IPS-18a (cell line): ENCODE measurements at regions not wholly inside any gene's neighbourhood (a gene's known extent, or its start where the extent isn't known, plus 50 kb on each side); places are given as distances from the start of the nearest gene placed in this dataset.

ENCODE experiments used
- H3K27ac ChIP-seq: one replicate; pipeline ENCODE4 v1.5.1; 2013; ENCODE audit warnings: low read length
- H3K27me3 ChIP-seq: one replicate; pipeline ENCODE4 v1.6.1; 2013; ENCODE audit warnings: mild to moderate bottlenecking, low read length; ENCODE audit not compliant: control insufficient read depth, insufficient read depth
- H3K36me3 ChIP-seq: one replicate; pipeline ENCODE4 v1.6.1; 2013; ENCODE audit warnings: low read depth, low read length; ENCODE audit not compliant: control insufficient read depth
- H3K4me1 ChIP-seq: one replicate; pipeline ENCODE4 v1.6.1; 2013; ENCODE audit warnings: low read depth, low read length; ENCODE audit not compliant: control insufficient read depth
- H3K4me3 ChIP-seq: one replicate; pipeline ENCODE4 v1.5.1; 2013; ENCODE audit warnings: low read length
- H3K9ac ChIP-seq: one replicate; pipeline ENCODE4 v1.6.1; 2013; ENCODE audit warnings: mild to moderate bottlenecking, low read length, moderate library complexity
- H3K9me3 ChIP-seq: one replicate; pipeline ENCODE4 v1.6.1; 2013; ENCODE audit warnings: low read depth, low read length; ENCODE audit not compliant: control insufficient read depth

DNA sequence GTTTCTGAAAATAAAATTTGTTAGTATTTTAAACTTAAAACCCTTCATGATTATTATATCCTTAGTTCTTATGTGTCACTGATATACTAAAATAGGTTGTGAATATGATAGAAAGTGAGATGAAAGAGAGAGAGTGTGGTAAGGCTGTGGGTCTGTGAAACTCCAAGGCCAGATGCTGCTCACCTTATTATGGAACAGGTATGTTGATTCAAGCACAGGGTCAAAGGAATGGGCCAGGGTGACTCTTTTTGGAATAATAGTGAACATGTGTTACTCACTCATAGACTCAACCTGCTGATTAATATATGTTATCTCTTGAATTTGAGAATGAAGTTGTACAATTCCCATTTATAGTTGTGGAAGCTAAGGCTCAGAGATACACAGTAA lies 70.7 kb upstream of the FN1 start:
- Histone ChIP-seq H3K9ac (no peak overlapping the region), H3K27me3 (no peaks in the 10 kb centered on the region), H3K4me1 (no peaks in the 10 kb centered on the region), H3K4me3 (no peak overlapping the region), H3K9me3 (no peaks in the 10 kb centered on the region), H3K27ac (no peak overlapping the region), H3K36me3 (no peaks in the 10 kb centered on the region)

GRCh38 chr2:215505044-215505786 lies 69.3 kb upstream of the FN1 start:
- H3K4me1 ChIP-seq, result no peaks in the 10 kb centered on the region
- H3K9me3 ChIP-seq, result no peaks in the 10 kb centered on the region
- no peaks in the 10 kb centered on the region for H3K27me3 ChIP-seq
- H3K27ac ChIP-seq, result no peak overlapping the region
- H3K9ac ChIP-seq, result no peak overlapping the region
- no peak overlapping the region for H3K4me3 ChIP-seq
- H3K36me3 ChIP-seq, result no peaks in the 10 kb centered on the region

DNA sequence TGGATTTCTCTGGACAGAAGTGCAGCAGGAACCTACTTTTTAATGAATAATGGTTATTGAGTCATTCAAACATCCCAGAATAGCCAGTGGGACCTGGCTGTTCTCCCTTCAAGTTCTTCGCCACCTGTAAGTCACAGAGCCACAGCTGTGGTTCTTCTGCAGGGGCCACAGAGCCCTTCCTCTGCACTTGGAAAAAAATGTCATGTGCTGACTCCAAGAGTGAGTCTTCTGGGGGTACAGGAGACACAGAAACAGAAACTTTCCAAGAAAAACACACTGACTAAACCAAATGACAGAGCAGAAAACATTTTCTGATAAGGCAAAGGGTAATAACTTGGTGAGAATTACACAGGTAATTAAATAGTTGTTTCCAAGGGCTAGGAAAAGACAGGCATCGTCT lies 68.7 kb upstream of the FN1 start:
- H3K9me3 ChIP-seq, result no peaks in the 10 kb centered on the region
- no peak overlapping the region for H3K4me3 ChIP-seq
- H3K27me3 ChIP-seq, result no peaks in the 10 kb centered on the region
- H3K36me3 ChIP-seq, result no peaks in the 10 kb centered on the region
- H3K27ac ChIP-seq, result no peak overlapping the region
- no peaks in the 10 kb centered on the region for H3K4me1 ChIP-seq
- H3K9ac ChIP-seq, result no peak overlapping the region

DNA sequence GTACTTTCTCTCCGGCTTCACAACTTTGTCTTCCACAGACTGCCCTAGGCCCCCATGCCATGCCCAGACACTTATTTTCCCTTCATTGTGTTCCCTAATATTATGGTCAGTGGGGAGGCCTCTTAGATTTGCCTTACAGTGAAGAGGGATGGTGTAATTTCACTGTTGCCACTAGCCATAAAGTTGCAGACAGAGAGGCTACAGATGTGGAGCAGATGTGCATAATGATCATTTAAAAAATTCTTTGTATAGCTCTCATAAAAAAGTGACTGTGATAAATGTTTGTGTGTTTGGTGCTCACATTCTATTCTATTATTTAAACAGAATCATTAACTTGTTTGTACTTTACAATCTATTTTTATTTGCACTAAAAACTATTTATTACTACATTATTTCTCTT lies 67.5 kb upstream of the FN1 start:
- no peaks in the 10 kb centered on the region for H3K9me3 ChIP-seq
- no peaks in the 10 kb centered on the region for H3K36me3 ChIP-seq
- no peak overlapping the region for H3K4me3 ChIP-seq
- no peak overlapping the region for H3K9ac ChIP-seq
- no peak overlapping the region for H3K27ac ChIP-seq
- H3K27me3 ChIP-seq, result no peaks in the 10 kb centered on the region
- no peaks in the 10 kb centered on the region for H3K4me1 ChIP-seq

GRCh38 chr2:215500466-215500865 lies 64.6 kb upstream of the FN1 start:
- Histone ChIP-seq H3K36me3 (no peaks in the 10 kb centered on the region), H3K4me1 (no peaks in the 10 kb centered on the region), H3K4me3 (no peak overlapping the region), H3K27me3 (no peaks in the 10 kb centered on the region), H3K9me3 (no peaks in the 10 kb centered on the region), H3K27ac (no peak overlapping the region), H3K9ac (no peak overlapping the region)

DNA sequence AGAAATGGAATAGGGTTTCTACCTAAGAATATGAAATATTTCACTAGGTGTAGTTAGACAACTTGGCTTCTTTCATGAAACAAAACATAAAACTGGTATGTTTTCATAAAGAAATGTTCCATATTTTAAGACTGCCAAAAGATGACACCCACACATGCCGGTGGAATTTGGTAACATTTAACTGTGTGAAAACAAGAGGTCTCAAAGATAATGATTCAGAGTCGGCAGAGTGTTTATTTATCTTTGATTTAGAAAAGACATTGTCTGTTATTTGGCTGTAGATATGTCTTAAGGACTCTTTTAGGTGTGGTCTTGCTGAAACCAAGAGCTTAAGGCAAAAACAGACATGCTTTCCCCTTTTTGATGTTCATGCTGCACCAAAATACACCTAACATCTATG lies 63.5 kb upstream of the FN1 start:
- Histone ChIP-seq H3K4me3 (no peak overlapping the region), H3K9ac (no peak overlapping the region), H3K4me1 (no peaks in the 10 kb centered on the region), H3K27me3 (no peaks in the 10 kb centered on the region), H3K9me3 (no peaks in the 10 kb centered on the region), H3K36me3 (no peaks in the 10 kb centered on the region), H3K27ac (no peak overlapping the region)

DNA sequence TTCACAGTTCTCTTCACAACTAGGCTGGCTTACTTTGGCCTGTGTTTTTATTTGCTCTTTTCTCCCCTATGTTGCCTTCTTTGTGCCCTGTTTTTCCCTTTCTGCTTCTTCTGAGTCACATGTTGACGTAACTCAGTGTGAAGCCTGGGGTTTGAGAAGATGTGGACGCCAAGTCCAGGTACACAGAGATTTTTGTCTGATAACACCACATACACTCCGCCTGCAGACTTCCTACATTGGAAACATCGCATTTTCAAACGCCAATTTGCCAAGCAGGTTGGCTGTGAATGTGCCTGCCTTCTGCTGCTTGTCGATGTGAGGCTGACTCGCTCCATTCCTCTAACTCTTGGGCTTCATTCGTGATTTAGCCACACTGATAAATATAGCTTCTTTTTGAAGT lies 62.6 kb upstream of the FN1 start:
- H3K27ac ChIP-seq, result no peak overlapping the region
- H3K9ac ChIP-seq, result no peak overlapping the region
- H3K4me3 ChIP-seq, result no peak overlapping the region
- H3K4me1 ChIP-seq, result no peaks in the 10 kb centered on the region
- H3K27me3 ChIP-seq, result no peaks in the 10 kb centered on the region
- no peaks in the 10 kb centered on the region for H3K36me3 ChIP-seq
- no peaks in the 10 kb centered on the region for H3K9me3 ChIP-seq

DNA sequence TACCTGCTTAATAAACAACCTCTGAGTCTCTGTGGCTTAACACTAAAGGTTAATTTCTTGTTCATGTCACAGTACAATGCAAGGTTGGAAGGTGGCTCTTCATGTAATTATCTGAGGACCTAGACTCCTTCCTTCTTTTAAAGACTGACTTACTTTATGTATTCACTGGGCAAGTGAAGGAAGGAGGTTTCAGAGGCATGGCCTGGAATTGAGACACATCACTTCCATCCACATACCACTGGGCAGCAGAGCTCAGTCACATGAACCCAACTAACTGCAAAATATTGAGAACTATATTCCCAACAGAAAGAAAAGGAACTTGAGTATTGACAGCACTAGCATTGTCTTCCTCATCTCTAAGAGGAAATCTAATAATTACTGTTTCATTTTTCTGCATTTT lies 57.5 kb upstream of the FN1 start:
- Histone ChIP-seq H3K9me3 (no peaks in the 10 kb centered on the region), H3K27ac (no peak overlapping the region), H3K4me1 (no peaks in the 10 kb centered on the region), H3K9ac (no peak overlapping the region), H3K4me3 (no peak overlapping the region), H3K27me3 (no peaks in the 10 kb centered on the region), H3K36me3 (no peaks in the 10 kb centered on the region)

- Histone ChIP-seq H3K9ac (no peak overlapping the region), H3K36me3 (no peaks in the 10 kb centered on the region), H3K4me1 (no peaks in the 10 kb centered on the region), H3K27me3 (no peaks in the 10 kb centered on the region), H3K4me3 (no peak overlapping the region), H3K27ac (no peak overlapping the region), H3K9me3 (no peaks in the 10 kb centered on the region)
Measured at GRCh38 chr2:215489288-215489848, 53.5 kb upstream of the FN1 start.

- Histone ChIP-seq H3K27ac (no peak overlapping the region), H3K9me3 (no peaks in the 10 kb centered on the region), H3K4me3 (no peak overlapping the region), H3K4me1 (no peaks in the 10 kb centered on the region), H3K27me3 (no peaks in the 10 kb centered on the region), H3K9ac (no peak overlapping the region), H3K36me3 (no peaks in the 10 kb centered on the region)
Measured at GRCh38 chr2:215487002-215487372, 51.1 kb upstream of the FN1 start.

GRCh38 chr2:215486291-215487001 lies 50.6 kb upstream of the FN1 start:
- Histone ChIP-seq H3K9ac (no peak overlapping the region), H3K4me3 (no peak overlapping the region), H3K27me3 (no peaks in the 10 kb centered on the region), H3K27ac (no peak overlapping the region), H3K4me1 (no peaks in the 10 kb centered on the region), H3K9me3 (no peaks in the 10 kb centered on the region), H3K36me3 (no peaks in the 10 kb centered on the region)
